Neural cell (in vitro differentiated cells): ENCODE measurements at regions not wholly inside any gene's neighbourhood (a gene's known extent, or its start where the extent isn't known, plus 50 kb on each side); places are given as distances from the start of the nearest gene placed in this dataset.

Source experiments
- H2AFZ ChIP-seq: fragments of 200-600, 300-800 bp; sonication (generic), shearing (Covaris generic); 2 replicates; pipeline ENCODE4 v1.6.0; 2014; ENCODE audit warnings: low read depth, mild to moderate bottlenecking, antibody characterized with exemption, low read length, moderate library complexity
- H3F3A ChIP-seq: fragments of 200-600 bp; shearing (Covaris generic); 2 replicates; pipeline ENCODE4 v1.6.1; 2016; ENCODE audit warnings: mild to moderate bottlenecking, moderate library complexity, mixed read lengths, antibody characterized with exemption, low read length; ENCODE audit not compliant: insufficient read depth, poor library complexity, severe bottlenecking
- H3K27ac ChIP-seq: fragments of 200-600, 300-800 bp; sonication (generic), shearing (Covaris generic); 2 replicates; pipeline ENCODE4 v1.5.1; 2014; ENCODE audit warnings: mild to moderate bottlenecking, low read length, moderate library complexity
- H3K27me3 ChIP-seq: fragments of 300-800, 200-600 bp; sonication (generic), shearing (Covaris generic); 2 replicates; pipeline ENCODE4 v1.6.0; 2014; ENCODE audit warnings: mild to moderate bottlenecking, low read depth, low read length, moderate library complexity; ENCODE audit not compliant: insufficient read depth
- H3K36me3 ChIP-seq: fragments of 300-800, 200-600 bp; sonication (generic), shearing (Covaris generic); 2 replicates; pipeline ENCODE4 v1.5.1; 2014; ENCODE audit warnings: mild to moderate bottlenecking, antibody characterized with exemption, low read length, moderate library complexity; ENCODE audit not compliant: insufficient read depth
- H3K4me2 ChIP-seq: fragments of 300-800, 200-600 bp; sonication (generic), shearing (Covaris generic); 2 replicates; pipeline ENCODE4 v1.6.0; 2014; ENCODE audit warnings: mild to moderate bottlenecking, low read length
- H3K4me3 ChIP-seq: fragments of 300-800, 200-600 bp; sonication (generic), shearing (Covaris generic); 2 replicates; pipeline ENCODE4 v1.5.1; 2014; ENCODE audit warnings: mild to moderate bottlenecking, low read length, moderate library complexity
- H3K79me2 ChIP-seq: fragments of 200-600 bp; shearing (Covaris generic); replicated peaks from 2 replicates; pipeline ENCODE4 v1.6.0; 2014; ENCODE audit warnings: mild to moderate bottlenecking, low read length, moderate library complexity; ENCODE audit not compliant: insufficient read depth
- H3K9ac ChIP-seq: fragments of 300-800, 200-600 bp; sonication (generic), shearing (Covaris generic); 2 replicates; pipeline ENCODE4 v1.6.1; 2016; ENCODE audit warnings: mild to moderate bottlenecking, low read length, mixed read lengths
- H3K9me2 ChIP-seq: fragments of 200-600 bp; shearing (Covaris generic); 2 replicates; pipeline ENCODE4 v1.6.1; 2016; ENCODE audit warnings: mild to moderate bottlenecking, low read length, mixed read lengths; ENCODE audit not compliant: insufficient read depth
- H3K9me3 ChIP-seq: fragments of 200-600, 300-800 bp; sonication (generic), shearing (Covaris generic); 2 replicates; pipeline ENCODE4 v1.6.1; 2016; ENCODE audit warnings: mild to moderate bottlenecking, mixed run types, low read length, moderate library complexity, mixed read lengths
- H4K20me1 ChIP-seq: fragments of 200-600 bp; shearing (Covaris generic); 2 replicates; pipeline ENCODE4 v1.6.1; 2016; ENCODE audit warnings: mild to moderate bottlenecking, mixed run types; ENCODE audit not compliant: insufficient read depth
- EP300 ChIP-seq: fragments of 450-650 bp; conservative IDR thresholded peaks from 2 replicates; pipeline ENCODE4 v1.6.1; 2014; ENCODE audit warnings: antibody characterized with exemption, mild to moderate bottlenecking, moderate library complexity; ENCODE audit not compliant: poor library complexity, severe bottlenecking
- EZH2 ChIP-seq: fragments of 200-600, 300-800 bp; shearing (Covaris generic), sonication (generic); IDR thresholded peaks from 2 replicates; pipeline ENCODE4 v1.6.1; 2014; ENCODE audit warnings: antibody characterized with exemption, low read length, borderline replicate concordance, mild to moderate bottlenecking; ENCODE audit not compliant: insufficient read depth, poor library complexity, severe bottlenecking
- MXI1 ChIP-seq: fragments of 450-650 bp; conservative IDR thresholded peaks from 2 replicates; pipeline ENCODE4 v1.6.1; 2014; ENCODE audit warnings: antibody characterized with exemption, mild to moderate bottlenecking; ENCODE audit not compliant: poor library complexity, severe bottlenecking
- POLR2AphosphoS5 ChIP-seq: IDR thresholded peaks from 2 replicates; pipeline ENCODE4 v1.6.1; 2012
- RAD21 ChIP-seq: fragments of 450-650 bp; conservative IDR thresholded peaks from 2 replicates; pipeline ENCODE4 v1.6.1; 2014; ENCODE audit warnings: antibody characterized with exemption, mild to moderate bottlenecking, moderate library complexity
- SMC3 ChIP-seq: fragments of 450-650 bp; conservative IDR thresholded peaks from 2 replicates; pipeline ENCODE4 v1.6.1; 2014; ENCODE audit warnings: antibody characterized with exemption, mild to moderate bottlenecking, moderate library complexity; ENCODE audit not compliant: poor library complexity
- TAF1 ChIP-seq: IDR thresholded peaks from 2 replicates; pipeline ENCODE4 v1.6.1; 2012; ENCODE audit warnings: low read depth
- TF ChIP-seq, protein P1 (sequence below): IDR thresholded peaks from 2 replicates; pipeline ENCODE4 v1.6.1; 2012; ENCODE audit warnings: borderline replicate concordance
- TF ChIP-seq, protein P2 (sequence below): fragments of 450-650 bp; IDR thresholded peaks from 2 replicates; pipeline ENCODE4 v1.5.1; 2014; ENCODE audit warnings: antibody characterized with exemption, mild to moderate bottlenecking, moderate library complexity; ENCODE audit not compliant: poor library complexity, severe bottlenecking

DNA sequence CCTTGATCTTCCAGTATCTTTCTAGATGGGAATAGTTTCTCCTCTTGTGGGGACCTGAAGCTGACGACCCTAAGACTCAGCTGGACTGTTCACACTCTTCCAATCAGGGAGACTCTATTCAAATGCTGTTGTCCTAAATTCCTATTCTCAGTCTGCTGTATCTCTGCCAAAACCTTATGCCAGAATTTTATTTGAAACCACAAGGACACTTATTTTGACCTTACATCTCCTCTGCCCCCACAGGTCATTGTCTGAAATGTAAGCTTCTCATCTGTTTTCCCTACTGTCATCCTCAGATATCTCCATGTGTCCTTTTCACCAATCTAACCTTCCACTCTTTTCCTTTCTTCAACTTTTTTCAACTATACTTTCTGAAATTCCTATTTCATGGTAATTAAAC lies 289.5 kb upstream of the SGK1 start:
- TF ChIP-seq, protein P1, sequence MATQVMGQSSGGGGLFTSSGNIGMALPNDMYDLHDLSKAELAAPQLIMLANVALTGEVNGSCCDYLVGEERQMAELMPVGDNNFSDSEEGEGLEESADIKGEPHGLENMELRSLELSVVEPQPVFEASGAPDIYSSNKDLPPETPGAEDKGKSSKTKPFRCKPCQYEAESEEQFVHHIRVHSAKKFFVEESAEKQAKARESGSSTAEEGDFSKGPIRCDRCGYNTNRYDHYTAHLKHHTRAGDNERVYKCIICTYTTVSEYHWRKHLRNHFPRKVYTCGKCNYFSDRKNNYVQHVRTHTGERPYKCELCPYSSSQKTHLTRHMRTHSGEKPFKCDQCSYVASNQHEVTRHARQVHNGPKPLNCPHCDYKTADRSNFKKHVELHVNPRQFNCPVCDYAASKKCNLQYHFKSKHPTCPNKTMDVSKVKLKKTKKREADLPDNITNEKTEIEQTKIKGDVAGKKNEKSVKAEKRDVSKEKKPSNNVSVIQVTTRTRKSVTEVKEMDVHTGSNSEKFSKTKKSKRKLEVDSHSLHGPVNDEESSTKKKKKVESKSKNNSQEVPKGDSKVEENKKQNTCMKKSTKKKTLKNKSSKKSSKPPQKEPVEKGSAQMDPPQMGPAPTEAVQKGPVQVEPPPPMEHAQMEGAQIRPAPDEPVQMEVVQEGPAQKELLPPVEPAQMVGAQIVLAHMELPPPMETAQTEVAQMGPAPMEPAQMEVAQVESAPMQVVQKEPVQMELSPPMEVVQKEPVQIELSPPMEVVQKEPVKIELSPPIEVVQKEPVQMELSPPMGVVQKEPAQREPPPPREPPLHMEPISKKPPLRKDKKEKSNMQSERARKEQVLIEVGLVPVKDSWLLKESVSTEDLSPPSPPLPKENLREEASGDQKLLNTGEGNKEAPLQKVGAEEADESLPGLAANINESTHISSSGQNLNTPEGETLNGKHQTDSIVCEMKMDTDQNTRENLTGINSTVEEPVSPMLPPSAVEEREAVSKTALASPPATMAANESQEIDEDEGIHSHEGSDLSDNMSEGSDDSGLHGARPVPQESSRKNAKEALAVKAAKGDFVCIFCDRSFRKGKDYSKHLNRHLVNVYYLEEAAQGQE = no peak
- TF ChIP-seq EP300 (no peak), MXI1 (no peak), EZH2 (no peak)
- TF ChIP-seq, protein P2, sequence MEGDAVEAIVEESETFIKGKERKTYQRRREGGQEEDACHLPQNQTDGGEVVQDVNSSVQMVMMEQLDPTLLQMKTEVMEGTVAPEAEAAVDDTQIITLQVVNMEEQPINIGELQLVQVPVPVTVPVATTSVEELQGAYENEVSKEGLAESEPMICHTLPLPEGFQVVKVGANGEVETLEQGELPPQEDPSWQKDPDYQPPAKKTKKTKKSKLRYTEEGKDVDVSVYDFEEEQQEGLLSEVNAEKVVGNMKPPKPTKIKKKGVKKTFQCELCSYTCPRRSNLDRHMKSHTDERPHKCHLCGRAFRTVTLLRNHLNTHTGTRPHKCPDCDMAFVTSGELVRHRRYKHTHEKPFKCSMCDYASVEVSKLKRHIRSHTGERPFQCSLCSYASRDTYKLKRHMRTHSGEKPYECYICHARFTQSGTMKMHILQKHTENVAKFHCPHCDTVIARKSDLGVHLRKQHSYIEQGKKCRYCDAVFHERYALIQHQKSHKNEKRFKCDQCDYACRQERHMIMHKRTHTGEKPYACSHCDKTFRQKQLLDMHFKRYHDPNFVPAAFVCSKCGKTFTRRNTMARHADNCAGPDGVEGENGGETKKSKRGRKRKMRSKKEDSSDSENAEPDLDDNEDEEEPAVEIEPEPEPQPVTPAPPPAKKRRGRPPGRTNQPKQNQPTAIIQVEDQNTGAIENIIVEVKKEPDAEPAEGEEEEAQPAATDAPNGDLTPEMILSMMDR = no peak
- H2AFZ ChIP-seq = no peak overlapping the region

DNA sequence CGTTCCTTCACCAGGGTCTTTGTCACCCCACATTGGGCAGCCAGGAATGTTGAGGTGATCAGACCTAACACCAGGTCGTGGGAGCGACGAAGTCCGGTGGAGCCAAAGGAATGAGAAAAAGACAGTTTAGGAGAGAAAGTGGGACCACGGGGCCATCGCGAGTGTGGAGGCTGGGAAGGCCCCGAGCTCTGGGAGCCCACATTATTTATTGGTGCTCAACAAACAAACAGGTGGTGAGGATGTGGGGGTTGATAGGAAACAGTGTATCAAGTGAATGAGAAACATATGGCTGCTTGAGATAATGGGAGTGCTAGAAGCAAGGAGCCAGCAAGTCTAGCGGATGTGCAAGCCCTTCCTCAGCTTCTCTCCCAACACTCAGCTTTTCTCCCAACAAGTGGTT lies 287.1 kb upstream of the SGK1 start:
- no peak overlapping the region for H3K4me2 ChIP-seq
- H3F3A ChIP-seq = no peaks in the 10 kb centered on the region
- H3K9ac ChIP-seq = no peak overlapping the region
- H3K36me3 ChIP-seq = no peaks in the 10 kb centered on the region
- H2AFZ ChIP-seq = no peak overlapping the region
- no peak overlapping the region for H3K4me3 ChIP-seq
- H3K9me2 ChIP-seq = no peaks in the 10 kb centered on the region
- no peak overlapping the region for H3K27ac ChIP-seq
- no peaks in the 10 kb centered on the region for H3K27me3 ChIP-seq
- TF ChIP-seq, protein P2 = no peak
- TF ChIP-seq MXI1 (no peak), TAF1 (no peak), SMC3 (no peak), POLR2AphosphoS5 (no peak), RAD21 (no peak), EP300 (no peak), EZH2 (no peak)
- TF ChIP-seq, protein P1 = no peak
- H3K9me3 ChIP-seq = no peaks in the 10 kb centered on the region
- H4K20me1 ChIP-seq = no peaks in the 10 kb centered on the region
- H3K79me2 ChIP-seq = no peaks in the 10 kb centered on the region

More for the DNA sequence above, 289.5 kb upstream of the SGK1 start:
- Histone ChIP-seq H3K9ac (no peak overlapping the region), H3K9me2 (no peaks in the 10 kb centered on the region), H3K36me3 (no peaks in the 10 kb centered on the region), H4K20me1 (no peaks in the 10 kb centered on the region), H3K4me3 (no peak overlapping the region), H3K79me2 (no peaks in the 10 kb centered on the region), H3F3A (no peaks in the 10 kb centered on the region), H3K4me2 (no peak overlapping the region), H3K9me3 (no peaks in the 10 kb centered on the region), H3K27ac (no peak overlapping the region), H3K27me3 (no peaks in the 10 kb centered on the region)
